ENCODE measurements at regions not wholly inside any gene's neighbourhood (a gene's known extent, or its start where the extent isn't known, plus 50 kb on each side); places are given as distances from the start of the nearest gene placed in this dataset.

DNA sequence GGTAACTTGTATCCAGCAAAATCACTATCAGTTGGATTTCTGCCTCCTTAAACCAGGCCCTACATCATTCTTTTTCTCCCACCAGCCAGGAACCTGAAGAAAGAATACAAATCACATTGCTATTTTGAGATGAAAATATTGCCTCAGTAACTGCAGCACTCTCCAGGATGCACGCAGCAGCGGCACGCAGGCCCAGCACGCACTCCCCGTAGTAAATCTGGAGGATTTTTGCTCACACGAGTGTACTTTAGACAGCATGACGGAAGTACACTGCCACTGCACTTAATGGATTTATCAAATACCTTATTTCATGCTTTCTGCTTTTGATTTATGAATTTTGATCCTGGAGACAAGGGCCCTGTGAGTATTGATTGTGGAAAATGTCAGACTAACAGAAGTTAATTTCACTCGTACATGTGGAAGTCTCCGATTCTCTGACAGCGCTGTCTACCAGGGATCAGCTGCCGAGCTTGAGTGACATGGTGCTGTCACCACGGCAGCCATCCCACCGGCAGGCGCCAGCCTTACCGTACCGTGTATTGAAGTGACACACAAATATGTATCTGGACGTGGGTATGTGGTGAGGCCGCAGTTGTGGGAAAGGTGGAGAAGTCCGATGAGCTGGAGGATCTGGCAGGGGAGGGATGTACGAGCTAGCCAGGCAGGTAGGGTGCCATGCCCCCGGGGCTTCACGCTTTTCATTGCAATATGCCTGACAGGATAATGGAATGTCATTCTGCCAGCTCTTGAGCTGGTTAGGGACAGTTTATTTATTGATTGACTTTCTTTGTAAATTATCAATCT is 863.7 kb downstream of the GALR1 start:
- DNase-seq (ENCODE audit: low read depth) = no peak
- in situ Hi-C loops (cut with HindIII; ENCODE audit: low sequenced_read_pairs) = no loop called here
- no peak overlapping the region for H3K4me3 ChIP-seq (ENCODE audit: low read depth, low read length)
- TF ChIP-seq, protein P1, sequence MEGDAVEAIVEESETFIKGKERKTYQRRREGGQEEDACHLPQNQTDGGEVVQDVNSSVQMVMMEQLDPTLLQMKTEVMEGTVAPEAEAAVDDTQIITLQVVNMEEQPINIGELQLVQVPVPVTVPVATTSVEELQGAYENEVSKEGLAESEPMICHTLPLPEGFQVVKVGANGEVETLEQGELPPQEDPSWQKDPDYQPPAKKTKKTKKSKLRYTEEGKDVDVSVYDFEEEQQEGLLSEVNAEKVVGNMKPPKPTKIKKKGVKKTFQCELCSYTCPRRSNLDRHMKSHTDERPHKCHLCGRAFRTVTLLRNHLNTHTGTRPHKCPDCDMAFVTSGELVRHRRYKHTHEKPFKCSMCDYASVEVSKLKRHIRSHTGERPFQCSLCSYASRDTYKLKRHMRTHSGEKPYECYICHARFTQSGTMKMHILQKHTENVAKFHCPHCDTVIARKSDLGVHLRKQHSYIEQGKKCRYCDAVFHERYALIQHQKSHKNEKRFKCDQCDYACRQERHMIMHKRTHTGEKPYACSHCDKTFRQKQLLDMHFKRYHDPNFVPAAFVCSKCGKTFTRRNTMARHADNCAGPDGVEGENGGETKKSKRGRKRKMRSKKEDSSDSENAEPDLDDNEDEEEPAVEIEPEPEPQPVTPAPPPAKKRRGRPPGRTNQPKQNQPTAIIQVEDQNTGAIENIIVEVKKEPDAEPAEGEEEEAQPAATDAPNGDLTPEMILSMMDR (IDR thresholded peaks at IDR 0.05; ENCODE audit: low read depth, low read length, missing control alignments) = no peak

DNA sequence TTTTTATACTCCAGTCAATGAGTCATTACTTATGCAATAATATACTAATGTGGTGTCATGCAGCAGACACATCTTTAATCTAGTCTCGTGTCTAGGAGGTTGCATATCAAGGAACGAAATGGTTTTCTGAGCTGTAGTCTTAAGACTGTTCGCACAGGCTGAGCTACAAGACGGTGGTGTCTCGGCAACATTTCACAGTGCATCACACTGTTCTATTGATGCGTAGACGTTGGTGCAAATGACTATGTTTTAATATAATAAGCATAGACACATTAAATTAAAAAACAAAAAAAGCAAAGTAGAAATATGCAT is 864.2 kb downstream of the GALR1 start:
- in situ Hi-C loops (cut with HindIII; ENCODE audit: low sequenced_read_pairs) = no loop called here

DNA sequence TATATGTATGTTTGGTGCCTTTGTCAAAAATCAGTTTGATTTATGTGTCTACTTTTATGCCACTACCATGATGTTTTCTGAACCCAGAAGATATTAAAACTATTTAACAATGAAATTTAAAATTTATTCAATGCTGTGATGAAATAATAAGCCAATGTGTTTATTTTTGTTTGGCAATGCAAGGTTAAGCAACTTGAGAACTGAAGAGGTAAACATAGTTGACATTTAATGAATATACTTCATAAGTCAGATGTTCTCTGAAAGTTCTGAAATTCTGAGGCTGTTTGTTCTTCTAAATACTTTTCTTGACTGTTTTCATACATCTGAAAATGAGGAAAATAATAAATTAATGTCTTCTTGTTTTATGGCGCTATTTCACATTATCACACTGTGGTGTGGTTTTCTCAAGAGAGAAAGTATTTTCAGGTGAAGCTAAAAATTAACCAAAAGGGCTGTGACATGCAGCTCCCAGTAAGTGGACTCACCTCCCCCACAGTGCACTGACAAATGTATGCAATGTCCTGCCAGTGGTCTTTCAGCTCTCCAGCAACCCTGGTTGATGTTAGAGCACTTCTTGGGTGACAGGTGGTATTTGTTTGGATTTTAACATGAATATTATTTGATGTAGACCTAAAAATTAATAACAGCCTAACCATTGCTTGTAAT is 863.6 kb upstream of the SALL3 start:
- in situ Hi-C loops (cut with HindIII; ENCODE audit: low sequenced_read_pairs) = no loop called here
- no peak for DNase-seq (ENCODE audit: low read depth)
- no peak overlapping the region for H3K4me3 ChIP-seq (ENCODE audit: low read depth, low read length)
- TF ChIP-seq, protein P1 (IDR thresholded peaks at IDR 0.05; ENCODE audit: low read depth, low read length, missing control alignments) = no peak

More for the DNA sequence above, 864.2 kb downstream of the GALR1 start:
- TF ChIP-seq, protein P1 (IDR thresholded peaks at IDR 0.05; ENCODE audit: low read depth, low read length, missing control alignments) = no peak
- no peak for DNase-seq (ENCODE audit: low read depth)
- H3K4me3 ChIP-seq (ENCODE audit: low read depth, low read length) = no peak overlapping the region

DNA sequence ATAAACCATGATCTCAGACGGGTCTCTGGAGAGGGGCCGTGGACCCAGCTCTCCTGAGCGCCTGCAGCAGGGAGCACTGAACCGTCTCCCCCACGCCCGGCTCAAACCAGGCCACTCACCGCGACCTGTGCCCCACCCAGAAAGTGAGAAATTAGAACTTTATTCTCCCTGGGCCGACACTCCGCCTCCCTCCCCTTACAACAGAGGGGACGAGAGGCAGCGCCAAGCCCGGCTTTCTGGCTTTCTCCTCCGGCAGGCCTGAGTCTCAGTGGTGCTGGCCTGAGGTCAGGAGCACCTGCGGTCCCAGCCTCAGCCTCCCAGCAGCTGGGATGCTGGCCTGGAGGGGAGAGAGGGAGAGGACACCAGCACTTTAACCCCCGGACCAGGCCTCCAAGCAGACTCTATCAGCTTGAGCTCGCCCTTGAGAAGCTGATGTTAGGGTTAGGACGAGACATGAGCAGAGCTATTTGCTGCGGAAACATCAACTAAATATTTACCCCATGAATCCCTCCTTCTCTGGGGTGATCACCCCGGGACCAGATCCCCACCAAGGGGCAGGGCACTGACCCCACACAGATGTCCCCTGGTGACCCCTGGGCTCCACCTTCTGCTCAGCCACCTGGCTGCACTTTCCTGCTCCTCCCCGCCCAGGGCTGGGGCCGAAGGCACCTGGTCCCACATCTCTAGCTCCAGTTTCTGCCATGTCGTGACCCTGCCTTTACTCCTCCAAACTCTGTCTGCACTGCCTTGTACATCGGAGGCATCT is 856.3 kb upstream of the SALL3 start:
- in situ Hi-C loops (cut with HindIII; ENCODE audit: low sequenced_read_pairs) = loop anchor here (5.0 kb wide), 1 partner anchor 99 kb away; no protein-coding TSS in a partner anchor
- no peak for DNase-seq (ENCODE audit: low read depth)
- TF ChIP-seq, protein P1 (IDR thresholded peaks at IDR 0.05; ENCODE audit: low read depth, low read length, missing control alignments) = no peak
- no peak overlapping the region for H3K4me3 ChIP-seq (ENCODE audit: low read depth, low read length)

DNA sequence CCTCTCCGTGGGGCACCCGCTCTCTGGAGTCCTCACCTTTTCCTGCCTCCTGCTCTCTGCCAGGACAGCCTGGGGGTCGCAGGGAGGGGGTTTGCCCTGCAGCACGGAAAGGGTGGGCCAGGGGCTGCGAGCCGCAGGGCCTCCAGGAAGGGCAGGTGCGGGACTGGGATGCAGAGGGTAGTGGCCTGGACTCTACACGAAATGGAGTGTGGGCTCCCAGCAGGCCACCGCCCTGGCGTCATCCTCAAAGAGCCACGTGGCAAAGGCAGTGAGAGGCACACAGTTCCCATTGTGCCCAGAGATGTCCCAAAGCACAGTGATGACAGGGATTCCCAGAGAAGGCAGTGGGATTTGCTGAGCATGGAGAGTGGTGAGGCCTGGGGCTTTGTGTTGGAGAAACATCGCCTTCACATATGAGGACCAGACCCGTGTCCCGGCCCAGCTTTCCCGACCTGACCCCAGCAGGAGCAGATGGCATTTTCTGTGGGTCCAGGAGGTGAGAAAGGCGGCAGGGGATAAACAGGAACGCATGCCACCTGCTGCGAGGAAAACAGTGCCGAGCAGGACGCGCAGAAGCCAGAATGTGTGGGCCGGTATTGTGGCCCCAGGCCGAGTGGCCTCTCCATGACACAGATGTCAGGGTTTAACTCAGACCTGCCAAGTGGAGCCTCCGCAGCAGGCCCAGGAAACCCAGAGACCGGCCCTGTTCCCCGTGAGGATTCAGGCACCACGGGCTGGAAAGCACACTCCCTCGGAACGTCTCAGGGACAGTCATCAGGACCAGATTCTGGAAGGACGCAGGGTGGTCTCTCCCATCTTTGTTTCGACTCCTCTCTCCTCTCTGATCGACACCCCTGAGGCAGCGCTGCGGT is 855.5 kb upstream of the SALL3 start:
- H3K4me3 ChIP-seq (ENCODE audit: low read depth, low read length) = no peak overlapping the region
- in situ Hi-C loops (cut with HindIII; ENCODE audit: low sequenced_read_pairs) = loop anchor here (5.0 kb wide), 1 partner anchor 98 kb away; no protein-coding TSS in a partner anchor
- TF ChIP-seq, protein P1 (IDR thresholded peaks at IDR 0.05; ENCODE audit: low read depth, low read length, missing control alignments) = no peak
- DNase-seq (ENCODE audit: low read depth) = no peak

Data from astrocyte of the cerebellum (primary cell).